ENCODE measurements at regions not wholly inside any gene's neighbourhood (a gene's known extent, or its start where the extent isn't known, plus 50 kb on each side); places are given as distances from the start of the nearest gene placed in this dataset.

DNA sequence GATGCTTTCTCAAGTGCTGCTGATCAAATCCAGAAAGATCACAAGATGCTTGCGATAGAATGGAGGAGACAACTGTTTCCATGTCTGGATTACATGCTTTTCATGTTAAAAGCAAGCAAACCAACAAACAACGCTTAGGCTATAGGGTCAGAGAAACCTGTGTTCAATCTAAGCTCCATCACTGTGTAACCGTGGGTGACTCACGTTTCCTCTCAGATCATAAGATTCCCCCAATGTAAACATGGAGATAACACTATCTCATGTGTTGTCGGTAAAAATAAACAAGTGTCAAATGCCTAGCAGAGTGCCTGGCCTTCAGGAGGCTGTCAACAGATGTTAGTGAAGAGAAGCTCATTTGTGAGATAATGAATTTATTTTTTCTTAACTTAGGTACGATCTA, 907.8 kb downstream of the NTRK3 start:
- no peak for TF ChIP-seq ZNF384 (IDR thresholded peaks at IDR 0.05)
- TF ChIP-seq FOXK2 (IDR thresholded peaks at IDR 0.05) = no peak
